Kidney capillary endothelial cell (primary cell): ENCODE measurements at regions not wholly inside any gene's neighbourhood (a gene's known extent, or its start where the extent isn't known, plus 50 kb on each side); places are given as distances from the start of the nearest gene placed in this dataset.
"Not testable (repeated sequence)": the region's sequence is repeated elsewhere in the genome, so short reads cannot be mapped to it uniquely, and the experiment has no call there.

Experiments
- DNase-seq: peaks from one replicate; pipeline ENCODE4 v3.0.0-alpha.2; 2018; ENCODE audit warnings: low spot score

DNA sequence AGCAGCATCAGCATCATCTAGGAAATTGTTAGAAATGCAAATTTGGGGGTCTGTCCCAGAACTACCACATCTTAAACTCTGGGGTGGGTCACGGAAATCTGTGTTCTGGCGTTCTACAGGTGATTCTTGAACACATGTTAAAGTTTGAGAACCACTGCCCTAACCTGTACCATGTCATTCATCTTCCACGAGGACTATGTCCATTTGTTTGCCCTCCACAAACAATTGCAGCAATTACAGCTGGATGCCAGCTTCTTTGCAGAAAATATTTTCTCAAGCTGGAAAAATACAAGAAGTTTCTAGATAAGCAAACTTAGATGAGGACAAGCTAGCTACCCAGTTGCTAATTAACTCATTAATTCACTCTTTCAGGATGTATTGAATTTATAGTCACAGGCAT lies 54.1 kb downstream of the MAFB start:
- no peak for DNase-seq

GRCh38 chr20:40633123-40633850 lies 55.7 kb downstream of the MAFB start:
- DNase-seq = no peak

DNA sequence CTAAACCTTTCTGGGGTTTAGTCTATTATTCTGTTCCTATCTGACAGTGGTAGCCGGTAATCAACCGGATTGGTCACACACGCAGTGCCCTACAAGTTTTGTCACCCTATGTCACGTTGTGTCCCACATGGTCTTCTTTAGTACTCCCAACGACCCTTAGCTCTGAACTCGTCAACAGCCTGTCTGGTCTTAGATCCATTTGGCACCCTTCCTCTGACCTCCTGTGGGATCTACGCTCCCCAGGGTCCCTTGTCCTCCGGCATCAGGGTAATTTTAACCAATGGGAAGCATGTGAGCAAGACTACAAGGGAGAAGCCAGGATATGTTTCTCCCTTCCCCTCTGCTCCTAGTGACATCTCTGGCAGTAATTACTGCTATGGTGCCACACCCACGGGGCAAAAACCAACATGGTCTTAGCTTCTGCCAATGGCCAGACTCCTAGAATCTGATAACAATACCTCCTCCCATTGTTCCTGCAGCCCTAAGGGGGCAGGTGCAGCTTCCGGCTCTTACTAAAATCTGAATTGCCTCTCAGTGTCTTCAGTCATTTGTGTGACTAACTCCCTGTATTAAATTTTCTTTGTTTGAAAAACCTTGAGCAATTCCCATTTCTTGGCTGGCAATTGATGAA lies 56.6 kb downstream of the MAFB start:
- DNase-seq = no peak

DNA sequence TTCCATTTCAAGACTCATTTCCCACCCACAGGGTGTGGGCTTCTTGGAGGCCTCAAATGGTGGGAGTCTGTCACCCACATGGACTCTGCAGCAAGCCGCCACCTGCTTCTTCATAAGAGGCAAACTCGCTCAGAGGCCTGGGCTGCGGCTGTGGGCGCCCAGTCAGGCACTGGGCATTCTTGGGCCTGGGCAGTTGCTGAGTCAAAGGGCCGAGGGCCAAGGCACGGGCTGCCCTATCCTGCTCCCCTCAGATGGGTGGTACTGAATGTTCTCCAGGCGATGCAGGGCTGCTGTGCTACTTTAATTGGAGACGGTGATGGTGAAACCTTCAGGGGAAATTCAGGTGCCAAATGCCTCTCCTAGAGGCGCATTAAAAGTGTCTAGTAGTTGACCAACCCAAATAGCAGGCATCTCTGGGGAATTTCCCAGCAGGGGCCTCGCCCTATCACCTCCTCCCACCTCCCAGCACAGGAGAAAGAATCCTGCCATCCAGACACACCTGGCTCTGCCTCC lies 57.9 kb downstream of the MAFB start:
- DNase-seq = no peak

GRCh38 chr20:40630713-40631112 lies 58.3 kb downstream of the MAFB start:
- DNase-seq = no peak

DNA sequence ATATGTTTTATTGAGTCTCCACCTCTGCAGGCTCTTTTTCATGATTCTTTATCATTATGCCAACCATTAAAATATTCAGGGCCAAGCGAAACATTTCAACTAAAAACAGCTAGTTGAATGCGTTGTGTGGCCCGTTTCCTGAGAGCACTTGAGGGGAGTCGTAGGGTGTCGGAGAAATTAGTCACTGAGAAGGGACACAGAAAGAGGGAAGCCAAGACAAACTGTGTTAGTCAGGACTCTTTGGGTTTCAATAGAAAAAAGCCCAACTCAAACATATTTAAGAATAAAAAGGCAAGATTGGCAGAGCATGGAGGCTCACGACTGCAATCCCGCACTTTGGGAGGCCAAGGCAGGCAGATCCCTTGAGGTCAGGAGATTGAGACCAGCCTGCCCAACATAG lies 58.9 kb downstream of the MAFB start:
- no peak for DNase-seq

DNA sequence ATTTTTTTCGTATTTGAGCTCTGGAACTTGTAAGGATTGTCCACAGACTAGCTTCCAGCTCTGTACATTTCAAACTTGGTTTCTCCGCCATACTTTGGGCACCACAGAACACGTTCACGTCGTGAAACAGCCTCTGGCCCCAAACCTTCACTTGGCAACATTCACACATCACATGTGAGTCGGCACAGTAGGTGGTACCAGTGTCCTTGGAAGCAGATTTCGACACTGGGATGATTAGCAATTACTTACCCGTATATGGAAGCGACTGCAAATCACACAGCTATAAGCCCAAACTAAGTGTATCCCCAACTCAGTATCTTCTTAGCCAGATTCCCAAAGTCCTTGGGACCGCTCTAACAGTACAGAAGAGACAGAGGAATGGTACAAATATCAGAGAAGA lies 60.2 kb downstream of the MAFB start:
- DNase-seq = no peak

GRCh38 chr20:40619053-40619452 lies 70.0 kb downstream of the MAFB start:
- DNase-seq = not testable (repeated sequence)

DNA sequence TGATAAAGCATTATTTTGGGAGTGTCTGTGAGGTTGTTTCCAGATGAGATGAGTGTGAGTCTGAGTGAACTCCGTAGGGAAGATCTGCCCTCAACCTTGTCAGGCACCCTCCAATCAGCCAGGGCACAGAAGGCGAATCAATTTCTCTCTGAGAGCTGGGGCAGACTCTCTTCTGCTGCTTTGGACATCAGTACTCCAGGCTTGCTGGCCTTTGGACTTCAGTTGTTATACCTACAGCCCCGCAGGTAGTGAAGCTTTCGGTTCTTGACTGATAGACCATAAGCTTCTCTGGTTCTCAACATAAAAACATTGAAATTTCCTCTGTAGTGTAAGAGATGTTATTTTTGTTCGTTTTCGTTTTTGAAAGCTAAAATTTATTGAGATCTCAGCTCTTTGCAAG lies 71.4 kb downstream of the MAFB start:
- DNase-seq = no peak

DNA sequence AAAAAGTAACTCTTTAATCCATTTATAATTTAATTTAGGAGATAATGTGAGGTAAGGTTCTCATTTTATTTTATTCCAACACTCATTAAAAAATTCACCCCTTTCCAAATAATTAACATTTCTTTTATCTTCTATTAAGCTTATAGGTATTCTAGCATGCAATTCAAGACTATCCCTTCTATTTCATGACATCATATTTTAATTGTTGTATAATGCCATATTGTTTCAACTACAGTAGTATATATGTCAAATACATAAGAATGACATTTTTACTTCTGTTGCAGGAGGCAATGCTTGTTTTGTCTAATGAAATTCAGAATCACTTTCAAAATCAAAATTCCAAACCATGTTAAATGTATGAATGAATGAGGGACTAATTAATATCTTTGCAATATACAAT lies 76.2 kb downstream of the MAFB start:
- DNase-seq = no peak

- no peak for DNase-seq
Observed at GRCh38 chr20:40612247-40612646, 76.8 kb downstream of the MAFB start.

- no peak for DNase-seq
Observed at GRCh38 chr20:40610730-40611129, 78.3 kb downstream of the MAFB start.

- no peak for DNase-seq
Observed at GRCh38 chr20:40607927-40608326, 81.1 kb downstream of the MAFB start.

- DNase-seq = no peak
Observed at GRCh38 chr20:40606660-40607059, 82.4 kb downstream of the MAFB start.

DNA sequence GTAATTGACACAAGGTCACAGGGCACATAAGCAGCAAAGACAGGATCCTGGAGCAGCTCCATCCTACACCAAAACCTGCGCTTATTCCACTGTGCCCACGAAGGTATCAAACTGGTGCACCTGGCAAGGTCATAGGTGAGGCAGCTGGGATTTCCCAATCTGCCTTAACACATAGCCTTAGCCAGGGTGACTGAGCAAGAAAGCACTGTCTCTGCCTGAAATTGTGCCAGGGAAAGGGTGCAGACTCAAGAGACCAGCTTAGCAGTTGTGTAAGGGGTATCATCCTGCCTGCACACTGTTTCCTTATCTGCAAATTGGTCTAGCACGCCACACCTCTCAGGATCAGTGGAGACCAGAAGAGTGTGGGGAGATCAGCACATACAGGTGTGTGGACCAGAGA lies 82.8 kb downstream of the MAFB start:
- DNase-seq = no peak

GRCh38 chr20:40604416-40604815 lies 84.6 kb downstream of the MAFB start:
- no peak for DNase-seq

- no peak for DNase-seq
Observed at GRCh38 chr20:40603057-40603651, 85.9 kb downstream of the MAFB start.

DNA sequence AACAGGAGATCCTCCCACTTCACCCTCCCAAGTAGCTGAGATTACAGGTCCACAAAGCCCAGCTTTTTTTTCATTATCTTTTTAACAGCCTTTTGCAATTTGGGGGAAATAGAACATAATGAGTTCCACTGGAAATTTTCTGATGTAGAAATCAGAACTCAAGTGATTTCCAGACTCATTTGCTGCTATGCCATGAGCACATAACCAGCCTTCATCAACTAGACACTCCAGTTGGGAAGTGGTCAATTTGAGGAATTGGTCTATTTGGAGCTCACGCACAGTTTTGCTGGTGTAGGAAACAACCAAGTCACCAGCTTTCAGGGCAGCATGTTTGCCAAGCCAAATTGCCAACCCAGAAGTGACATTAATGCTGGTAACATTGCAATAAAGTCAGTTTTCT lies 86.7 kb downstream of the MAFB start:
- DNase-seq = no peak

GRCh38 chr20:40600441-40601219 lies 88.4 kb downstream of the MAFB start:
- DNase-seq = no peak

DNA sequence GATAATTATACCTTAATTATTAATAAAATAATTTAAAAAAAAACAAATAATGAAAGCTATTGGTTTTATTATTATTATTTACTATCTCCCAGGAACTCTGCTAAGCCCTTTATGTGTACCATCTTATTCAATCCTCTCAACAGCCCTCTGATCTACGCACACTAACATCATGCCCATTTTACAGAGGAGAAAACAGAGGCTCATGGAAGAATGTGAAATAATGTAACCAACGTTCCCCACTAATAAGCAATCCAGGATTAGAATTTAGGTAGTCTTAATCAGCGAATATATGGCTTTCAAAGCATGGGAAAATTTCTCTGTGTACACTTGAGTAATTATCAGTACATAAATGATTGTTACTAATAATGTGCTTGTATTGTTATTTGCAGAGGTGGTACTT lies 89.0 kb downstream of the MAFB start:
- no peak for DNase-seq

DNA sequence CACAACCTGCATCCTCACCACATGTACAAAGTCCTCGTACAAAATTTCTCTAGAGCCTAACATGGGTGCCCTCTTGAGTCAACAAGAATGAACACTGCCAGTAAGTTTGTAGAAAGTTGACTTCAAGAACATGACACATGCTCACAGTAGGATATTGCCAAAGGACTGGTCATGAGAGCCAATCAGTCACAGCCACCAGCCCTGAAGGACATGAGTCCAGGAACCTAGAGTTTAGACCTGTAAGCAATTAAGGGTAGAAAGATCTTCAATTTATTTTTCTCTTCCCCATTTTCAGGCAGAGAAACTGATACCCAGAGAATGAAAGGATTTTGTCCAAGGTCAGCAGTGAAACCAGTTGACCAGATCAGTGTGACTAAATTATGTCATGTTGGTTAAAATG lies 96.1 kb downstream of the MAFB start:
- no peak for DNase-seq

GRCh38 chr20:40591536-40591935 lies 97.5 kb downstream of the MAFB start:
- no peak for DNase-seq

- DNase-seq = no peak
Observed at GRCh38 chr20:40591119-40591518, 97.9 kb downstream of the MAFB start.
